ENCODE measurements at regions not wholly inside any gene's neighbourhood (a gene's known extent, or its start where the extent isn't known, plus 50 kb on each side); places are given as distances from the start of the nearest gene placed in this dataset.

- peaks cover 74% of the 10 kb centered on the region for H3K4me1 Mint-ChIP-seq
- peaks cover 0 to 5% (median 0%) of the 10 kb centered on the region in 3 donors for H3K27me3 Mint-ChIP-seq (ENCODE audit: low read depth in 3 of 3)
- peaks cover 0 to 2% (median 0%) of the 10 kb centered on the region in 7 donors for H3K9me3 Mint-ChIP-seq
- H3K27ac ChIP-seq (ENCODE audit: low read depth in 1 of 2, low read length in 2 of 2) = peak overlapping the region; percentile 98 to 100
- peak overlapping the region in 1 of 2 donors; percentile 70 for H3K4me3 Mint-ChIP-seq
- H3K36me3 ChIP-seq (replicated peaks in 1 of 2; ENCODE audit: control insufficient read depth in 1 of 2, insufficient read depth in 2 of 2, low read length in 2 of 2) = no peaks in the 10 kb centered on the region
- DNase-seq = peak; percentile 91 to 98 (median 96)
- no peaks in the 10 kb centered on the region for H3K27me3 ChIP-seq (ENCODE audit: control insufficient read depth in 2 of 2, insufficient read depth in 2 of 2, low read length in 2 of 2)
- H3K4me3 ChIP-seq (replicated peaks in 1 of 3; ENCODE audit: low read depth in 2 of 3, low read length in 3 of 3) = peak overlapping the region in 1 of 3 experiments; percentile 63
- peak overlapping the region; percentile 96 to 99 (median 99) for H3K27ac Mint-ChIP-seq
- no peaks in the 10 kb centered on the region for H3K79me2 ChIP-seq (ENCODE audit: insufficient read depth, low read length)
- H3K4me1 ChIP-seq (ENCODE audit: control insufficient read depth in 1 of 2, insufficient read depth in 2 of 2, low read length in 2 of 2) = peaks cover 69 to 73% of the 10 kb centered on the region in 2 donors
- peak overlapping the region; percentile 71 for H3K4me2 ChIP-seq (replicated peaks; ENCODE audit: extremely low read depth, low read length, poor library complexity, severe bottlenecking)
- 23% methylated on average over 3 of the region's 3 CpGs for WGBS (ENCODE audit: insufficient coverage)
- H3K36me3 Mint-ChIP-seq = peaks cover 0 to 3% of the 10 kb centered on the region in 2 donors
- TF ChIP-seq, protein P1, sequence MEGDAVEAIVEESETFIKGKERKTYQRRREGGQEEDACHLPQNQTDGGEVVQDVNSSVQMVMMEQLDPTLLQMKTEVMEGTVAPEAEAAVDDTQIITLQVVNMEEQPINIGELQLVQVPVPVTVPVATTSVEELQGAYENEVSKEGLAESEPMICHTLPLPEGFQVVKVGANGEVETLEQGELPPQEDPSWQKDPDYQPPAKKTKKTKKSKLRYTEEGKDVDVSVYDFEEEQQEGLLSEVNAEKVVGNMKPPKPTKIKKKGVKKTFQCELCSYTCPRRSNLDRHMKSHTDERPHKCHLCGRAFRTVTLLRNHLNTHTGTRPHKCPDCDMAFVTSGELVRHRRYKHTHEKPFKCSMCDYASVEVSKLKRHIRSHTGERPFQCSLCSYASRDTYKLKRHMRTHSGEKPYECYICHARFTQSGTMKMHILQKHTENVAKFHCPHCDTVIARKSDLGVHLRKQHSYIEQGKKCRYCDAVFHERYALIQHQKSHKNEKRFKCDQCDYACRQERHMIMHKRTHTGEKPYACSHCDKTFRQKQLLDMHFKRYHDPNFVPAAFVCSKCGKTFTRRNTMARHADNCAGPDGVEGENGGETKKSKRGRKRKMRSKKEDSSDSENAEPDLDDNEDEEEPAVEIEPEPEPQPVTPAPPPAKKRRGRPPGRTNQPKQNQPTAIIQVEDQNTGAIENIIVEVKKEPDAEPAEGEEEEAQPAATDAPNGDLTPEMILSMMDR (IDR thresholded peaks at IDR 0.05) = no peak
- no peaks in the 10 kb centered on the region for H4K20me1 ChIP-seq (ENCODE audit: insufficient read depth, low read length)
- peak overlapping the region; percentile 47 for H2AFZ ChIP-seq (ENCODE audit: insufficient read depth, low read depth, low read length, poor library complexity, severe bottlenecking)
- no peaks in the 10 kb centered on the region for H3K9me3 ChIP-seq (replicated peaks in 1 of 2; ENCODE audit: control insufficient read depth in 1 of 2, insufficient read depth in 1 of 2, low read length in 2 of 2)
- intact Hi-C loops (cut with micrococcal nuclease) = loop anchor here in 1 of 2 donors (5.0 kb wide), 1 partner anchor 34 kb away; no protein-coding TSS in a partner anchor
- peak overlapping the region; percentile 74 for H3K9ac ChIP-seq (ENCODE audit: insufficient read depth, low read length, poor library complexity, severe bottlenecking)
Observed at GRCh38 chr1:201713086-201713810, 115.7 kb upstream of the IPO9 start.

DNA sequence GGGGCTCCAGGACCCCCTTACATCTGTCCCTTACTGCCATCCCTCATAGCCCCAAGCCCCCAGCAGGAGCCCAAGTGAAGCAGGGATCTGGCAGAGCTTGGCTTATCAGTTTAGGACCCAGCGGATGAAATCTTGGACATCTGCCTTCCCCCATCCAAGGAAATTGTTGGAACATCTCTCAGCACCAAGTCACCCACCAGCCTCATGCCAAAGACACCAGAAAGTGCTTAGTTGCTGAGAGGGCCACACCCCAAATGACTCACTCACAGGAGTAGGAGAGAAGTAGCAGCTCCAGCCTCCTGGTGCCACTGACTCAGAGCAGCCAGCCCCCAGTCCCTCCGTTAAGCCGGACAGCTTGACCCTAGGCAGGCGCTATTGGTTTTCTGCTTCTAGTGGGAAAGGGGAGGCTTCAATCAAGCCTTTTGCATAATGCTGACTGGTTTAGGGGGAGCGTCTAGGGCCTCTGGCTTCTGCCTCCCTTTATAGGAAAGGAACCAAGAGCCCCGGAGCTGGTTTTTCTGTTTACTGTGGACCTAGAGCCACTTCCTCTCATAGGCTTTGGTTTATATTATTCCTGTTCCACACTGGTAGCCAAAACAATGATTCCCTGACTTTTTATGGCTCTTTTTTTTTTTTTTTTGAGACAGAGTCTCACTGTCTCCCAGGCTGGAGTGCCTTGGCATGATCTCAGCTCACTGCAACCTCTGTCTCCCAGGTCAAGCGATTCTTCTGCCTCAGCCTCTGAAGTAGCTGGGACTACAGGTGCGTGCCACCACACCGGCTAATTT is 114.2 kb upstream of the IPO9 start:
- no peaks in the 10 kb centered on the region for H3K9me3 ChIP-seq (replicated peaks in 1 of 2; ENCODE audit: control insufficient read depth in 1 of 2, insufficient read depth in 1 of 2, low read length in 2 of 2)

More for the DNA sequence above, 114.2 kb upstream of the IPO9 start:
- Histone ChIP-seq H3K4me3 (replicated peaks in 1 of 3; ENCODE audit: low read depth in 2 of 3, low read length in 3 of 3) (peak overlapping the region in 2 of 3 experiments; percentile 22 to 63), H3K27ac (ENCODE audit: low read depth in 1 of 2, low read length in 2 of 2) (peak overlapping the region; percentile 98 to 100), H3K36me3 (replicated peaks in 1 of 2; ENCODE audit: control insufficient read depth in 1 of 2, insufficient read depth in 2 of 2, low read length in 2 of 2) (no peaks in the 10 kb centered on the region), H3K4me2 (replicated peaks; ENCODE audit: extremely low read depth, low read length, poor library complexity, severe bottlenecking) (peak overlapping the region; percentile 71), H3K27me3 (ENCODE audit: control insufficient read depth in 2 of 2, insufficient read depth in 2 of 2, low read length in 2 of 2) (no peaks in the 10 kb centered on the region), H3K9ac (ENCODE audit: insufficient read depth, low read length, poor library complexity, severe bottlenecking) (peak overlapping the region; percentile 74), H3K79me2 (ENCODE audit: insufficient read depth, low read length) (no peaks in the 10 kb centered on the region), H2AFZ (ENCODE audit: insufficient read depth, low read depth, low read length, poor library complexity, severe bottlenecking) (no peak overlapping the region), H4K20me1 (ENCODE audit: insufficient read depth, low read length) (no peaks in the 10 kb centered on the region), H3K4me1 (ENCODE audit: control insufficient read depth in 1 of 2, insufficient read depth in 2 of 2, low read length in 2 of 2) (peaks cover 77 to 83% of the 10 kb centered on the region in 2 donors)
- Mint-ChIP-seq H3K9me3 (peaks cover 0 to 2% (median 0%) of the 10 kb centered on the region in 7 donors), H3K27me3 (ENCODE audit: low read depth in 3 of 3) (peaks cover 0 to 7% (median 0%) of the 10 kb centered on the region in 3 donors), H3K4me1 (peaks cover 76% of the 10 kb centered on the region), H3K36me3 (peaks cover 2 to 3% of the 10 kb centered on the region in 2 donors), H3K4me3 (peak overlapping the region; percentile 64 to 74), H3K27ac (peak overlapping the region; percentile 96 to 99 (median 99))
- WGBS (ENCODE audit: insufficient coverage) = 32% methylated on average over 5 of the region's 9 CpGs
- DNase-seq = peak; percentile 96 to 99 (median 98)
- TF ChIP-seq, protein P1 (IDR thresholded peaks at IDR 0.05) = no peak
- intact Hi-C loops (cut with micrococcal nuclease) = loop anchor here in 1 of 2 donors (5.0 kb wide), 1 partner anchor 33 kb away; no protein-coding TSS in a partner anchor

Data from CD14-positive monocyte (primary cell).